ENCODE measurements at regions not wholly inside any gene's neighbourhood (a gene's known extent, or its start where the extent isn't known, plus 50 kb on each side); places are given as distances from the start of the nearest gene placed in this dataset.
A peak's percentile ranks its signal among the peaks of the same experiment; 100 is the strongest.
"Not testable (repeated sequence)": the region's sequence is repeated elsewhere in the genome, so short reads cannot be mapped to it uniquely, and the experiment has no call there.

- TF ChIP-seq, protein P1, sequence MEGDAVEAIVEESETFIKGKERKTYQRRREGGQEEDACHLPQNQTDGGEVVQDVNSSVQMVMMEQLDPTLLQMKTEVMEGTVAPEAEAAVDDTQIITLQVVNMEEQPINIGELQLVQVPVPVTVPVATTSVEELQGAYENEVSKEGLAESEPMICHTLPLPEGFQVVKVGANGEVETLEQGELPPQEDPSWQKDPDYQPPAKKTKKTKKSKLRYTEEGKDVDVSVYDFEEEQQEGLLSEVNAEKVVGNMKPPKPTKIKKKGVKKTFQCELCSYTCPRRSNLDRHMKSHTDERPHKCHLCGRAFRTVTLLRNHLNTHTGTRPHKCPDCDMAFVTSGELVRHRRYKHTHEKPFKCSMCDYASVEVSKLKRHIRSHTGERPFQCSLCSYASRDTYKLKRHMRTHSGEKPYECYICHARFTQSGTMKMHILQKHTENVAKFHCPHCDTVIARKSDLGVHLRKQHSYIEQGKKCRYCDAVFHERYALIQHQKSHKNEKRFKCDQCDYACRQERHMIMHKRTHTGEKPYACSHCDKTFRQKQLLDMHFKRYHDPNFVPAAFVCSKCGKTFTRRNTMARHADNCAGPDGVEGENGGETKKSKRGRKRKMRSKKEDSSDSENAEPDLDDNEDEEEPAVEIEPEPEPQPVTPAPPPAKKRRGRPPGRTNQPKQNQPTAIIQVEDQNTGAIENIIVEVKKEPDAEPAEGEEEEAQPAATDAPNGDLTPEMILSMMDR (IDR thresholded peaks at IDR 0.05; ENCODE audit: control extremely low read depth, extremely low read depth): no peak
- 31 to 79% methylated on average over 1 of the region's 1 CpG for WGBS, 2 donors
- no peak for DNase-seq
- Histone ChIP-seq H3K27me3 (ENCODE audit: control insufficient read depth in 3 of 3, insufficient read depth in 3 of 3, low read length in 2 of 3) (no peaks in the 10 kb centered on the region), H3K4me3 (no peak overlapping the region), H3K36me3 (ENCODE audit: control insufficient read depth in 4 of 4, insufficient read depth in 4 of 4, low read length in 4 of 4) (no peaks in the 10 kb centered on the region), H3K9ac (ENCODE audit: insufficient read depth in 1 of 2, low read length in 2 of 2) (no peak overlapping the region), H3K27ac (ENCODE audit: low read depth in 1 of 2, low read length in 1 of 2) (no peak overlapping the region), H3K9me3 (ENCODE audit: control insufficient read depth in 4 of 4, insufficient read depth in 3 of 4, low read length in 3 of 4) (peaks cover 0 to under 1% (median 0%) of the 10 kb centered on the region in 4 donors), H3K4me1 (ENCODE audit: control insufficient read depth in 5 of 5, insufficient read depth in 5 of 5, low read length in 5 of 5) (no peaks in the 10 kb centered on the region)
- no peak for ATAC-seq (ENCODE audit: insufficient read depth, low FRiP score)
These were observed 502.0 kb upstream of the DPP6 start for GRCh38 chr7:153550173-153550572.

DNA sequence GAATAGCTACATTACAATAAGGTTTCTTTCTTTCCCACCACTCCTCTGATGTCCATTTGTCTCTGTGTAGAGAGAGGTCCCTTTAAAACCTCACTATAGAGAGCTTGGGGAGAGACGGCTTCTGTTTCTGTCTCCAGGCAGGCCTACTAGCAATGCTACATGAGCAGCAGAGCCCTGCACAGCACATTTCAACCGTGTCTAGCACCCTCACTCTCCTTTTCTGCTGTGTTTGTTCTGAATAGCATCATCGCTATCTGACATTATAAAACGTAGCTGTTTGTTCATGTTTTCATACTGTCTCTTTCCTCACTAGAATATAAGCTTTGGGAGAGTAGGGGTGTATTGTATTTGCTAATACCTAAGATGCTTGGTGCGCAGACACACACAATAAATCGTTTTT, 487.8 kb upstream of the DPP6 start:
- DNase-seq: no peak
- Histone ChIP-seq H3K4me3 (no peak overlapping the region), H3K27me3 (ENCODE audit: control insufficient read depth in 3 of 3, insufficient read depth in 3 of 3, low read length in 2 of 3) (no peaks in the 10 kb centered on the region), H3K9me3 (ENCODE audit: control insufficient read depth in 4 of 4, insufficient read depth in 3 of 4, low read length in 3 of 4) (peaks cover 0 to 14% (median 0%) of the 10 kb centered on the region in 4 donors), H3K36me3 (ENCODE audit: control insufficient read depth in 4 of 4, insufficient read depth in 4 of 4, low read length in 4 of 4) (no peaks in the 10 kb centered on the region), H3K4me1 (ENCODE audit: control insufficient read depth in 5 of 5, insufficient read depth in 5 of 5, low read length in 5 of 5) (no peaks in the 10 kb centered on the region), H3K9ac (ENCODE audit: insufficient read depth in 1 of 2, low read length in 2 of 2) (no peak overlapping the region), H3K27ac (ENCODE audit: low read depth in 1 of 2, low read length in 1 of 2) (no peak overlapping the region)
- WGBS, 2 donors: 69 to 78% methylated on average over 6 of the region's 6 CpGs
- TF ChIP-seq, protein P1 (IDR thresholded peaks at IDR 0.05; ENCODE audit: control extremely low read depth, extremely low read depth): no peak
- ATAC-seq (ENCODE audit: insufficient read depth, low FRiP score): no peak

DNA sequence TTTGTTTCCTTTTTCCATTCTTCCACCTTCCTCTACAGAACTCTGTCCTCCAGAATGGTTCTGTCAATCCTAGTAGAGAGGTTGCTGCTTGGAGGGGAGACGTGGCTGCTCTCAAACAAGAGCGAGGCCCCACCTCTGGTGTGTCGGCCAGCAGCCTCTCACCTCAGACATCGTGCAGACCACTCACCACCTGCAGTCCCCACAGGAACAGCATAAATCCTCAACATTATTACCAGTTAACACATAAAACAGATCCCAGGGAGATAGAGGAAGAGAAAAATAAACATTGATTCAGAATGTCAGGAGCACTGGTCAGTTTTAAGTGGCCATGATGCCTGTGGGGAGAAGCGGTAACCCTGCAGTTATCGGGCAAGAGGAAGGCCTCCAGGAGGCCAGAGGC, 485.9 kb upstream of the DPP6 start:
- Histone ChIP-seq H3K9me3 (ENCODE audit: control insufficient read depth in 4 of 4, insufficient read depth in 3 of 4, low read length in 3 of 4) (peaks cover 0 to 11% (median 0%) of the 10 kb centered on the region in 4 donors), H3K4me1 (ENCODE audit: control insufficient read depth in 5 of 5, insufficient read depth in 5 of 5, low read length in 5 of 5) (no peaks in the 10 kb centered on the region), H3K27ac (ENCODE audit: low read depth in 1 of 2, low read length in 1 of 2) (no peak overlapping the region), H3K4me3 (no peak overlapping the region), H3K36me3 (ENCODE audit: control insufficient read depth in 4 of 4, insufficient read depth in 4 of 4, low read length in 4 of 4) (no peaks in the 10 kb centered on the region), H3K9ac (ENCODE audit: insufficient read depth in 1 of 2, low read length in 2 of 2) (no peak overlapping the region), H3K27me3 (ENCODE audit: control insufficient read depth in 3 of 3, insufficient read depth in 3 of 3, low read length in 2 of 3) (no peaks in the 10 kb centered on the region)
- 68 to 71% methylated on average over 6 of the region's 6 CpGs for WGBS, 2 donors
- DNase-seq: no peak
- TF ChIP-seq, protein P1 (IDR thresholded peaks at IDR 0.05; ENCODE audit: control extremely low read depth, extremely low read depth): no peak
- no peak for ATAC-seq (ENCODE audit: insufficient read depth, low FRiP score)

DNA sequence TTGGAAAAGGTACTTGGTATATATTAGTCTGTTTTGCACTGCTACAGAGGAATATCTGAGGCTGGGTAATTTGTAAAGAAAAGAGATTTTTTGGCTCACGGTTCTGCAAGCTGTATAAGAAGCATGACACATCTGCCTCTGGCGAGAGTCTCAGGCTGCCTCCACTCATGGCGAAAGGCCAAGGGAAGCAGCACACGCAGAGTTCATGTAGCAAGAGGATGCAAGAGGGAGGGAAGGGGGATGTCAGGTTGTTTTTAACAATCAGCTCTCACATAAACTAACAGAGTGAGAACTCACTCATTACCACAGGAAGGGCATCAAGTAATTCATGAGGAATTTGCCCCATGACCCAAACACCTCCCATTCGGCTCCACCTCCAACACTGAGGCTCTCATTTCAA, 484.8 kb upstream of the DPP6 start:
- no peaks in the 10 kb centered on the region for H3K36me3 ChIP-seq (ENCODE audit: control insufficient read depth in 4 of 4, insufficient read depth in 4 of 4, low read length in 4 of 4)
- DNase-seq: peak; percentile 47 to 73 (median 49)
- H3K4me1 ChIP-seq (ENCODE audit: control insufficient read depth in 5 of 5, insufficient read depth in 5 of 5, low read length in 5 of 5): no peaks in the 10 kb centered on the region
- no peak overlapping the region for H3K4me3 ChIP-seq
- ATAC-seq (ENCODE audit: insufficient read depth, low FRiP score): peak; percentile 41
- no peaks in the 10 kb centered on the region for H3K27me3 ChIP-seq (ENCODE audit: control insufficient read depth in 3 of 3, insufficient read depth in 3 of 3, low read length in 2 of 3)
- TF ChIP-seq, protein P1 (IDR thresholded peaks at IDR 0.05; ENCODE audit: control extremely low read depth, extremely low read depth): no peak
- WGBS, 2 donors: 61 to 67% methylated on average over 5 of the region's 5 CpGs
- no peak overlapping the region for H3K9ac ChIP-seq (ENCODE audit: insufficient read depth in 1 of 2, low read length in 2 of 2)
- H3K27ac ChIP-seq (ENCODE audit: low read depth in 1 of 2, low read length in 1 of 2): no peak overlapping the region
- H3K9me3 ChIP-seq (ENCODE audit: control insufficient read depth in 4 of 4, insufficient read depth in 3 of 4, low read length in 3 of 4): peaks cover 0 to 9% (median 0%) of the 10 kb centered on the region in 4 donors

GRCh38 chr7:153569520-153569919, 482.7 kb upstream of the DPP6 start:
- not testable (repeated sequence) for H3K36me3 ChIP-seq (ENCODE audit: control insufficient read depth in 4 of 4, insufficient read depth in 4 of 4, low read length in 4 of 4); H3K9ac ChIP-seq (ENCODE audit: insufficient read depth in 1 of 2, low read length in 2 of 2); H3K27ac ChIP-seq (ENCODE audit: low read depth in 1 of 2, low read length in 1 of 2); H3K4me1 ChIP-seq (ENCODE audit: control insufficient read depth in 5 of 5, insufficient read depth in 5 of 5, low read length in 5 of 5); H3K4me3 ChIP-seq; DNase-seq; H3K27me3 ChIP-seq (ENCODE audit: control insufficient read depth in 3 of 3, insufficient read depth in 3 of 3, low read length in 2 of 3); H3K9me3 ChIP-seq (ENCODE audit: control insufficient read depth in 4 of 4, insufficient read depth in 3 of 4, low read length in 3 of 4); ATAC-seq (ENCODE audit: insufficient read depth, low FRiP score)
- 61 to 97% methylated on average over 1 of the region's 1 CpG for WGBS, 2 donors

Data from lung (tissue), 11 donors.